Caco-2 (cell line): ENCODE measurements at regions not wholly inside any gene's neighbourhood (a gene's known extent, or its start where the extent isn't known, plus 50 kb on each side); places are given as distances from the start of the nearest gene placed in this dataset.
"Not testable (repeated sequence)": the region's sequence is repeated elsewhere in the genome, so short reads cannot be mapped to it uniquely, and the experiment has no call there.

ENCODE experiments used
- BruUV-seq: library from RNA; stranded (reverse); fragments of 400-500 nt; replicated peaks from 2 replicates; lab custom pipeline; 2021; lab: Mats Ljungman, UMichigan
- CTCF ChIA-PET: fragments of 300-600 bp; sonication (Branson Sonifier 250); formaldehyde crosslinking; loops from one replicate; lab custom pipeline; 2022; ENCODE audit warnings: antibody characterized with exemption; lab: Charles Lee
- POLR2A ChIA-PET: fragments of 300-600 bp; sonication (Branson Sonifier 250); formaldehyde crosslinking; loops from one replicate; lab custom pipeline; 2022; ENCODE audit warnings: antibody characterized with exemption; lab: Charles Lee
- DNase-seq, 2 experiments: peaks; one replicate each; pipeline versions ENCODE4 v3.0.0 to v3.0.0-alpha.2; 2020 to 2022
- H3K27me3 ChIP-seq: replicated peaks from 2 replicates; pipeline ENCODE4 v1.6.0; 2011; ENCODE audit warnings: low read length; ENCODE audit not compliant: control insufficient read depth, insufficient read depth
- H3K36me3 ChIP-seq: 2 replicates; pipeline ENCODE4 v1.5.1; 2011; ENCODE audit warnings: low read length; ENCODE audit not compliant: control insufficient read depth, insufficient read depth
- H3K4me1 ChIP-seq: fragments of 250-450 bp; sonication (Bioruptor Pico); 2 replicates; pipeline ENCODE4 v1.5.1; 2020; ENCODE audit warnings: mild to moderate bottlenecking
- H3K4me3 ChIP-seq: 2 replicates; pipeline ENCODE4 v1.5.1; 2011; ENCODE audit warnings: low read depth, mild to moderate bottlenecking, control low read depth, low read length
- H3K9me3 ChIP-seq: fragments of 250-450 bp; sonication (Bioruptor Pico); 2 replicates; pipeline ENCODE4 v1.5.1; 2020; ENCODE audit warnings: mild to moderate bottlenecking, moderate library complexity
- H3K27ac Mint-ChIP-seq: one replicate; pipeline ENCODE4 v1.8.0; 2022; ENCODE audit warnings: mixed read lengths; ENCODE audit not compliant: unreplicated experiment
- H3K27me3 Mint-ChIP-seq: one replicate; pipeline ENCODE4 v1.8.0; 2022; ENCODE audit warnings: mixed read lengths; ENCODE audit not compliant: insufficient read depth, unreplicated experiment
- H3K36me3 Mint-ChIP-seq: one replicate; pipeline ENCODE4 v1.8.0; 2022; ENCODE audit warnings: mild to moderate bottlenecking, mixed read lengths; ENCODE audit not compliant: insufficient read depth, unreplicated experiment
- H3K4me1 Mint-ChIP-seq: one replicate; pipeline ENCODE4 v1.8.0; 2022; ENCODE audit warnings: low read depth, mixed read lengths; ENCODE audit not compliant: unreplicated experiment
- H3K4me3 Mint-ChIP-seq: one replicate; pipeline ENCODE4 v1.8.0; 2022; ENCODE audit warnings: mild to moderate bottlenecking, moderate library complexity, mixed read lengths; ENCODE audit not compliant: unreplicated experiment
- H3K9me3 Mint-ChIP-seq: one replicate; pipeline ENCODE4 v1.8.0; 2022; ENCODE audit warnings: mixed read lengths; ENCODE audit not compliant: unreplicated experiment
- intact Hi-C: fragments of 100-400 bp; cut with micrococcal nuclease; formaldehyde crosslinking; loops from one replicate; pipeline ENCODE4 v1.10.0; 2022; ENCODE audit not compliant: unreplicated experiment
- TF ChIP-seq, protein P1 (sequence below), 2 experiments: fragments of 200-600 bp in 1 of 2; IDR thresholded peaks; 1 replicate in 1 of 2; 2 replicates in 1 of 2; pipeline versions ENCODE4 v1.5.1 to v1.8.0; 2011 to 2022; ENCODE audit warnings: antibody characterized with exemption in 1 of 2, control low read depth in 1 of 2, inconsistent platforms in 1 of 2, low read depth in 1 of 2, low read length in 1 of 2, mild to moderate bottlenecking in 1 of 2, moderate library complexity in 1 of 2; ENCODE audit not compliant: insufficient read depth in 1 of 2, severe bottlenecking in 1 of 2, unreplicated experiment in 1 of 2

DNA sequence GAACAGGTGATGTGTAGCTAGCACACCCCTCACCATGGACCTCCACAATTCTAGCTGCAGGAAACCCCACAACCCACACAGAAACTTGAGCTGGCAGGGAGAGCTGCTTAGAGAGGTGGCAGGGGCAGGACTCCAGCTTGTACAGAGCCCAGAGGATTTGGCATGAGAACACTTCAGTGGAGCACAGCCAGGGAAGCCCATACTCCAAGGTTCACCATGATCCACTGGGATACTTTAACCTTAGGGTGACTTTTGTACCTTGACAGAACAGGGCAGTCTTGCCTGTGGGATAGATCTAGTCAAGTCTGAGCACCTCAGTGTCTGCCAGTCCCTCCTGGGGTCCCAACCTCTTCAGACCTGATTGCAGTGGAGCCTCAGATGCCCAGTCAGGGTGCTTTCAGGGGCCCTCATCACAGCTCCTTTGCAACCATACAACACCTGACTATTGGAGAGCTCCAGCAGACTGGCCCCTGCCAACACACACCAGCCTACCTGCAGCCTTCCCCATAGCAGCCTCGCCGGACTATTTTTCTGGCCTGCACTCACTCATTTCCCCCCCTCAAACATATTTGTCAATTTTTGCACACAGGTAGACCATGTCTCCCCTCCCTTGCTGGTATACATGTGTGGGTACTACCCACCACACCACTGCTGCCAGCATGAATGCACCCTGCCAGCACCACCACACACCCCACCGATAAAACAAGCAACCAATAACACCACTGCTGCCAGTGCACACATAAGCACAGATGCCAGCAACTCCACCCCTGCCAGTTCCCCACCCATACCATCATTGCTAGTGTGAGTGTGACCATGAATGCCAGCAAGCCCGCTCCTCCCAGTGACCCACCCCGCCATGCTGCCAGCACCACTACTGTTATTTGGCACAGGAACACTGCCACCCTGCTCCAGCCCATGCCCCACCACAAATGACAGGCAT lies 56.0 kb upstream of the CDX4 start:
- no peak for DNase-seq
- ChIA-PET CTCF (no interaction called here), POLR2A (no interaction called here)
- Mint-ChIP-seq H3K27me3 (no peaks in the 10 kb centered on the region), H3K36me3 (no peaks in the 10 kb centered on the region), H3K27ac (no peak overlapping the region), H3K4me1 (no peaks in the 10 kb centered on the region), H3K4me3 (no peak overlapping the region), H3K9me3 (no peaks in the 10 kb centered on the region)
- TF ChIP-seq, protein P1, sequence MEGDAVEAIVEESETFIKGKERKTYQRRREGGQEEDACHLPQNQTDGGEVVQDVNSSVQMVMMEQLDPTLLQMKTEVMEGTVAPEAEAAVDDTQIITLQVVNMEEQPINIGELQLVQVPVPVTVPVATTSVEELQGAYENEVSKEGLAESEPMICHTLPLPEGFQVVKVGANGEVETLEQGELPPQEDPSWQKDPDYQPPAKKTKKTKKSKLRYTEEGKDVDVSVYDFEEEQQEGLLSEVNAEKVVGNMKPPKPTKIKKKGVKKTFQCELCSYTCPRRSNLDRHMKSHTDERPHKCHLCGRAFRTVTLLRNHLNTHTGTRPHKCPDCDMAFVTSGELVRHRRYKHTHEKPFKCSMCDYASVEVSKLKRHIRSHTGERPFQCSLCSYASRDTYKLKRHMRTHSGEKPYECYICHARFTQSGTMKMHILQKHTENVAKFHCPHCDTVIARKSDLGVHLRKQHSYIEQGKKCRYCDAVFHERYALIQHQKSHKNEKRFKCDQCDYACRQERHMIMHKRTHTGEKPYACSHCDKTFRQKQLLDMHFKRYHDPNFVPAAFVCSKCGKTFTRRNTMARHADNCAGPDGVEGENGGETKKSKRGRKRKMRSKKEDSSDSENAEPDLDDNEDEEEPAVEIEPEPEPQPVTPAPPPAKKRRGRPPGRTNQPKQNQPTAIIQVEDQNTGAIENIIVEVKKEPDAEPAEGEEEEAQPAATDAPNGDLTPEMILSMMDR (IDR thresholded peaks at IDR 0.05; ENCODE audit: insufficient read depth in 1 of 2, low read depth in 1 of 2, low read length in 1 of 2, severe bottlenecking in 1 of 2, unreplicated experiment in 1 of 2): no peak
- no TSS peak for BruUV-seq
- Histone ChIP-seq H3K4me3 (no peak overlapping the region), H3K36me3 (no peaks in the 10 kb centered on the region), H3K27me3 (no peaks in the 10 kb centered on the region), H3K4me1 (no peaks in the 10 kb centered on the region), H3K9me3 (no peaks in the 10 kb centered on the region)
- intact Hi-C loops: no loop called here

DNA sequence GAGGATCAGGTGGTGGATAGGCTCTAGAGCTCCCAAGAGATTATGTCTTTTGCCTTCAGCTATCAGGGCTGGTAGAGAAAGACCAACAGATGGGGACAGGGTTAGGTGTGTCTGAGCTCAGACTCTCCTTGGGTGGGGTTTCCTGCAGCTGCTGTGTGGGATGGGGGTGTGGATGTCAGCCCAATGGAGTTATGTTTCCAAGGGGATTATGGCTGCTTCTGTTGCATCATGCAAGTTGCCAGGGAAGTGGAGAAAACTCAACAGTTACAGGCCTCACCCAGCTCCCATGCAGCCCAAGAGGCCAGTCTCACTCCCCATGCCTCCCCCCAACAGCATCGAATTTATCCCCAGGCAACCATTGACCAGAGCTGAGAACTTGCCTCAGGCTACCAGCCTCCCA lies 80.2 kb upstream of the CDX4 start:
- no TSS peak for BruUV-seq
- Mint-ChIP-seq H3K36me3 (no peaks in the 10 kb centered on the region), H3K27me3 (no peaks in the 10 kb centered on the region), H3K9me3 (no peaks in the 10 kb centered on the region), H3K4me3 (no peak overlapping the region), H3K4me1 (no peaks in the 10 kb centered on the region), H3K27ac (no peak overlapping the region)
- Histone ChIP-seq H3K27me3 (no peaks in the 10 kb centered on the region), H3K36me3 (no peaks in the 10 kb centered on the region), H3K4me1 (no peaks in the 10 kb centered on the region), H3K9me3 (no peaks in the 10 kb centered on the region), H3K4me3 (no peak overlapping the region)
- ChIA-PET POLR2A (no interaction called here), CTCF (no interaction called here)
- DNase-seq: no peak
- TF ChIP-seq, protein P1 (IDR thresholded peaks at IDR 0.05; ENCODE audit: insufficient read depth in 1 of 2, low read depth in 1 of 2, low read length in 1 of 2, severe bottlenecking in 1 of 2, unreplicated experiment in 1 of 2): no peak
- intact Hi-C loops: no loop called here

DNA sequence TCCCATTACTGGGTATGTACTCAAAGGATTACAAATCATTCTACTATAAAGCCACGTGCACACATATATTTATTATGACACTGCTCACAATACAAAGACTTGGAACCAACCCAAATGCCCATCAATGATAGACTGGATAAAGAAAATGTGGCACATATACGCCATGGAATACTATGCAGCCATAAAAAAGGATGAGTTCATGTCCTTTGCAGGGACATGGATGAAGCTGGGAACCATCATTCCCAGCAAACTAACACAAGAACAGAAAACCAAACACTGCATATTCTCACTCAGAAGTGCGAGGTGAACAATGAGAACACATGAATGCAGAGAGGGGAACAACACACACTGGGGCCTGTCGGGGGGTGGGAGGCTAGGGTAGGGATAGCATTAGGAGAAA lies 89.6 kb upstream of the CDX4 start:
- H3K36me3 ChIP-seq, H3K4me1 ChIP-seq, intact Hi-C loops, POLR2A ChIA-PET, H3K27ac Mint-ChIP-seq, H3K4me1 Mint-ChIP-seq, H3K4me3 Mint-ChIP-seq, DNase-seq, H3K9me3 ChIP-seq, H3K9me3 Mint-ChIP-seq, BruUV-seq, H3K36me3 Mint-ChIP-seq, H3K27me3 Mint-ChIP-seq, H3K27me3 ChIP-seq, H3K4me3 ChIP-seq, CTCF ChIA-PET: not testable (repeated sequence)
